ENCODE measurements at regions not wholly inside any gene's neighbourhood (a gene's known extent, or its start where the extent isn't known, plus 50 kb on each side); places are given as distances from the start of the nearest gene placed in this dataset.

DNA sequence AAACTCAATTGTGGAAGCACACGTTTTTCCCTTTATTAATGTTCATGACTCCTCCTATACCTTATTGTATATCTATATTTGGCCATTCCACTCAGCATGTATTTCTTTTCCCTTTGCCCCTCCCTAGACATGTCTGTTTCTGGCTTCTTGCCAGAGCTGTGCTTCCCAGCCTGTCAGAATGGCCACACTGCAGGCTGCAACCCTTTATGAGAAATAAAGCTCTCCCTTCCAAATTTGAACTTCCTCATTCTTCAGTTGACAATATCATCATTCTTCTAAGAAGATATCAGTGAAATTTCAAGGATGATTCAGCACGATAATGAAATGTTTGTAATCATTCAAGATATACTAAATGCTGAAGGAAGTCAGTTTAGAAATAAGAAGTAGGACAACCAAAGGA, 107.6 kb upstream of the PRSS3 start:
- H3K4me2 ChIP-seq (ENCODE audit: low read depth, low read length) = no peak overlapping the region
- no peak overlapping the region for H2AFZ ChIP-seq (ENCODE audit: low read length)
- TF ChIP-seq EZH2 (optimal IDR thresholded peaks at IDR 0.05; ENCODE audit: low read depth, low read length) (no peak), EZH2phosphoT487 (IDR thresholded peaks at IDR 0.05; ENCODE audit: low read length) (no peak)
- TF ChIP-seq, protein P1, sequence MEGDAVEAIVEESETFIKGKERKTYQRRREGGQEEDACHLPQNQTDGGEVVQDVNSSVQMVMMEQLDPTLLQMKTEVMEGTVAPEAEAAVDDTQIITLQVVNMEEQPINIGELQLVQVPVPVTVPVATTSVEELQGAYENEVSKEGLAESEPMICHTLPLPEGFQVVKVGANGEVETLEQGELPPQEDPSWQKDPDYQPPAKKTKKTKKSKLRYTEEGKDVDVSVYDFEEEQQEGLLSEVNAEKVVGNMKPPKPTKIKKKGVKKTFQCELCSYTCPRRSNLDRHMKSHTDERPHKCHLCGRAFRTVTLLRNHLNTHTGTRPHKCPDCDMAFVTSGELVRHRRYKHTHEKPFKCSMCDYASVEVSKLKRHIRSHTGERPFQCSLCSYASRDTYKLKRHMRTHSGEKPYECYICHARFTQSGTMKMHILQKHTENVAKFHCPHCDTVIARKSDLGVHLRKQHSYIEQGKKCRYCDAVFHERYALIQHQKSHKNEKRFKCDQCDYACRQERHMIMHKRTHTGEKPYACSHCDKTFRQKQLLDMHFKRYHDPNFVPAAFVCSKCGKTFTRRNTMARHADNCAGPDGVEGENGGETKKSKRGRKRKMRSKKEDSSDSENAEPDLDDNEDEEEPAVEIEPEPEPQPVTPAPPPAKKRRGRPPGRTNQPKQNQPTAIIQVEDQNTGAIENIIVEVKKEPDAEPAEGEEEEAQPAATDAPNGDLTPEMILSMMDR (IDR thresholded peaks at IDR 0.05; ENCODE audit: low read length) = no peak
- no peaks in the 10 kb centered on the region for H3K9me3 ChIP-seq (replicated peaks; ENCODE audit: insufficient read depth, low read length)
- no peaks in the 10 kb centered on the region for H3K79me2 ChIP-seq (ENCODE audit: low read length)
- no peaks in the 10 kb centered on the region for H4K20me1 ChIP-seq (ENCODE audit: insufficient read depth, low read length)
- no peaks in the 10 kb centered on the region for H3F3A ChIP-seq (ENCODE audit: insufficient read depth, low read length)
- no peak overlapping the region for H3K27ac ChIP-seq (ENCODE audit: low read length)
- DNase-seq = no peak
- no peak overlapping the region for H3K9ac ChIP-seq (ENCODE audit: low read length)
- no peaks in the 10 kb centered on the region for H3K36me3 ChIP-seq (replicated peaks; ENCODE audit: insufficient read depth, low read length)
- H3K9me2 ChIP-seq (replicated peaks; ENCODE audit: insufficient read depth, low read length) = no peaks in the 10 kb centered on the region
- H3K27me3 ChIP-seq (replicated peaks; ENCODE audit: insufficient read depth, low read length) = no peaks in the 10 kb centered on the region
- no peak overlapping the region for H3K4me3 ChIP-seq (ENCODE audit: low read length)
- H3K4me1 ChIP-seq (ENCODE audit: low read length) = no peaks in the 10 kb centered on the region

DNA sequence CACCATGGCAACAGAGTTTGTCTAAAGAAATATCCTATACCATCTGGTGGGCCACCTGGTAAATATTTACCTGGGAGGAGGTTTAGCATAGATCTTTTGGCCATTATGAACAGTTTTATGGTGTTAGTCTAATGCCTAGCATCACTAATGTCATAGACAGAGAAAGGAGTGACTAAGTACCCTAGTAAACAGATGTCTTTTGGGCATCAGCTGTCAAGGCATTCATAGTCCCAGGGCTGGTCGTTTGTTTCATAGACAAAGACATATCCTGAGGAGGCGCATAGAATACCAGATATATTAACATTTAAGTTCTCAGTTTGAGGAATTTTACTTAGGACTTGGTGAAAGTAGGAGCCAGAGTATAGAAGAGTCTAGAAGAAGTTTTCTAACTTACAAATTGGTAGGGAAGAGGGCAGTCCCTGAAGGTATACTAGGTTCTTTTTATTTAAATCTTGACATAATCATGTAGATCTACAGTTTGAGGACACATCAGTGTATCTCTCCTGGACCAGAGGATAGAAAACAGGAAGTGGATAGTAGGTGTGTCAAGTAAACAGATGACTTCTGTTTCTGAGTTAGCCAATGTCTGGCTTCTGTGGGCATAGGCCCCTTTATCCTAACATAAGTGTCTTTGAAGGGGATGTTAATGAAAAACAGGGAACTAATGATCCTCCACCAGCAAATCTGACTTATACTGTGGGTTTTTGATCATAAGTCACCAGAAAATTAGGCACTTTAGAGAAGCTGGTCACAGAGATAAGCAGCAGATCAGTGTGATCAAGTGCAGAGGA, 105.0 kb upstream of the PRSS3 start:
- H3K36me3 ChIP-seq (replicated peaks; ENCODE audit: insufficient read depth, low read length) = no peaks in the 10 kb centered on the region
- TF ChIP-seq EZH2 (optimal IDR thresholded peaks at IDR 0.05; ENCODE audit: low read depth, low read length) = no peak
- TF ChIP-seq EZH2phosphoT487 (IDR thresholded peaks at IDR 0.05; ENCODE audit: low read length) = no peak
- TF ChIP-seq, protein P1 (IDR thresholded peaks at IDR 0.05; ENCODE audit: low read length) = no peak
- no peak overlapping the region for H3K9ac ChIP-seq (ENCODE audit: low read length)
- no peak overlapping the region for H3K27ac ChIP-seq (ENCODE audit: low read length)
- H3K4me3 ChIP-seq (ENCODE audit: low read length) = no peak overlapping the region
- H4K20me1 ChIP-seq (ENCODE audit: insufficient read depth, low read length) = no peaks in the 10 kb centered on the region
- no peak overlapping the region for H2AFZ ChIP-seq (ENCODE audit: low read length)
- no peaks in the 10 kb centered on the region for H3F3A ChIP-seq (ENCODE audit: insufficient read depth, low read length)
- H3K27me3 ChIP-seq (replicated peaks; ENCODE audit: insufficient read depth, low read length) = no peaks in the 10 kb centered on the region
- no peak overlapping the region for H3K4me2 ChIP-seq (ENCODE audit: low read depth, low read length)
- no peaks in the 10 kb centered on the region for H3K4me1 ChIP-seq (ENCODE audit: low read length)
- H3K79me2 ChIP-seq (ENCODE audit: low read length) = no peaks in the 10 kb centered on the region
- DNase-seq = no peak
- no peaks in the 10 kb centered on the region for H3K9me3 ChIP-seq (replicated peaks; ENCODE audit: insufficient read depth, low read length)
- H3K9me2 ChIP-seq (replicated peaks; ENCODE audit: insufficient read depth, low read length) = no peaks in the 10 kb centered on the region

DNA sequence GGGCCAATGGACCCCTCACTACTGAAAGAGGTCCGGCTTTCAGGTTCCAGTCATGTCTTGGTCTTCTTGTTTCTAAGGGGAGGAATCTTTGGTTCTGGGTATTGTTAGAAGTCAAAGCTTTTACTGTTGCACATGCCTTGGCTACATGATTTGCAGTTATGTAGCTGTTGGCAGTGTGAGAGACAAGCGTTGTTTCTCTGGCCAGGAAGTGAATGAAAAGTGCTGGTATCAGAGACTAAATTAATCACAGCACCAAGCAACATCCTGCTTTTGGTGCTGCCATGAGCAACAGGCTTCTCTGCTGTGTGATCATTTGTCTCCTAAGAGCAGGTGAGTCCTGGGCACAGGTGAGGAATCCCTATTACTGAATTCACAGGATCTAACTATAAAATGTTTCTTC, 100.1 kb upstream of the PRSS3 start:
- Histone ChIP-seq H3K4me2 (ENCODE audit: low read depth, low read length) (no peak overlapping the region), H3K79me2 (ENCODE audit: low read length) (no peaks in the 10 kb centered on the region), H3K27ac (ENCODE audit: low read length) (no peak overlapping the region), H3K9me2 (replicated peaks; ENCODE audit: insufficient read depth, low read length) (no peaks in the 10 kb centered on the region), H4K20me1 (ENCODE audit: insufficient read depth, low read length) (no peaks in the 10 kb centered on the region), H3K4me3 (ENCODE audit: low read length) (no peak overlapping the region), H3F3A (ENCODE audit: insufficient read depth, low read length) (no peaks in the 10 kb centered on the region; the same call in 1 of the 2 replicates), H2AFZ (ENCODE audit: low read length) (no peak overlapping the region), H3K9ac (ENCODE audit: low read length) (no peak overlapping the region), H3K27me3 (replicated peaks; ENCODE audit: insufficient read depth, low read length) (no peaks in the 10 kb centered on the region), H3K36me3 (replicated peaks; ENCODE audit: insufficient read depth, low read length) (no peaks in the 10 kb centered on the region), H3K9me3 (replicated peaks; ENCODE audit: insufficient read depth, low read length) (no peaks in the 10 kb centered on the region), H3K4me1 (ENCODE audit: low read length) (no peaks in the 10 kb centered on the region)
- no peak for DNase-seq
- TF ChIP-seq, protein P1 (IDR thresholded peaks at IDR 0.05; ENCODE audit: low read length) = no peak
- TF ChIP-seq EZH2 (optimal IDR thresholded peaks at IDR 0.05; ENCODE audit: low read depth, low read length) (no peak), EZH2phosphoT487 (IDR thresholded peaks at IDR 0.05; ENCODE audit: low read length) (no peak)

All from MM.1S (cell line).